BJ (cell line): ENCODE measurements at regions not wholly inside any gene's neighbourhood (a gene's known extent, or its start where the extent isn't known, plus 50 kb on each side); places are given as distances from the start of the nearest gene placed in this dataset.

ENCODE experiments used
- CTCF ChIA-PET: fragments of 350-600 bp; formaldehyde crosslinking; extraction: SDS; loops from one replicate; lab custom pipeline; 2021; ENCODE audit warnings: antibody characterized with exemption, inconsistent platforms; lab: Yijun Ruan, JAX
- POLR2A ChIA-PET: fragments of 300-600 bp; sonication (Branson Sonifier 250); formaldehyde crosslinking; extraction: SDS; loops from one replicate; lab custom pipeline; 2021; ENCODE audit warnings: antibody characterized with exemption; lab: Charles Lee
- DNase-seq: peaks from one replicate; pipeline ENCODE4 v3.0.0-alpha.2; 2011; ENCODE audit warnings: low read depth
- H3K27me3 ChIP-seq: 2 replicates; pipeline ENCODE4 v1.6.0; 2011; ENCODE audit warnings: low read length; ENCODE audit not compliant: control insufficient read depth, insufficient read depth
- H3K36me3 ChIP-seq: 2 replicates; pipeline ENCODE4 v1.5.1; 2011; ENCODE audit warnings: low read length; ENCODE audit not compliant: control insufficient read depth, insufficient read depth
- H3K4me3 ChIP-seq: 2 replicates; pipeline ENCODE4 v1.5.1; 2011; ENCODE audit warnings: low read depth, mild to moderate bottlenecking, control low read depth, low read length
- CTCF ChIP-seq: IDR thresholded peaks from 2 replicates; pipeline ENCODE4 v1.5.1; 2011; ENCODE audit warnings: low read depth, mild to moderate bottlenecking, control low read depth, inconsistent platforms, low read length, moderate library complexity; ENCODE audit not compliant: insufficient read depth

GRCh38 chr12:20053782-20054181 lies 314.6 kb upstream of the PDE3A start:
- no peak for DNase-seq
- Histone ChIP-seq H3K4me3 (no peak overlapping the region), H3K36me3 (no peaks in the 10 kb centered on the region), H3K27me3 (no peaks in the 10 kb centered on the region)
- ChIA-PET CTCF (no interaction called here), POLR2A (no interaction called here)
- no peak for TF ChIP-seq CTCF

DNA sequence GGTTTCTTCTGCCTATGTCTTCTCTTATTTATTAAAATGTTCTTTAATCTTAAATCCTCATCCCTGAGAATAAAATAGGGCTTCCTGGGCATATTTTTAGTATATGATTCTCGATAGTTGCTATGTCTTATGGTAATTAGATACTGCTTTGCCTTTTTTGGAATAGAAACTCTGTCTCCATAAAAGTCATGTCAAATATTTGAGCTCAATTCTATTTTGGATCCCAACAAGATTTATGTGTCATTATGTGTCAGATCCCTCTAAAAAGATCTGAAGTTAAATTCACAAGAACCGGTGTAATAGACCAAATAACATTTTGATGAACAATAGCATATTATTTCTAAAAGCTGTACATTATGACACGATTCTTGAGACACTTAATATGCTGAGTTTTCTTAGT lies 312.5 kb upstream of the PDE3A start:
- DNase-seq, result no peak
- ChIA-PET POLR2A (no interaction called here), CTCF (interaction anchor here (0.5 kb wide), 1 partner anchor 86 kb away, joined by 3 read pairs; no protein-coding TSS in a partner anchor)
- Histone ChIP-seq H3K36me3 (no peaks in the 10 kb centered on the region), H3K4me3 (no peak overlapping the region), H3K27me3 (no peaks in the 10 kb centered on the region)
- TF ChIP-seq CTCF, result no peak

DNA sequence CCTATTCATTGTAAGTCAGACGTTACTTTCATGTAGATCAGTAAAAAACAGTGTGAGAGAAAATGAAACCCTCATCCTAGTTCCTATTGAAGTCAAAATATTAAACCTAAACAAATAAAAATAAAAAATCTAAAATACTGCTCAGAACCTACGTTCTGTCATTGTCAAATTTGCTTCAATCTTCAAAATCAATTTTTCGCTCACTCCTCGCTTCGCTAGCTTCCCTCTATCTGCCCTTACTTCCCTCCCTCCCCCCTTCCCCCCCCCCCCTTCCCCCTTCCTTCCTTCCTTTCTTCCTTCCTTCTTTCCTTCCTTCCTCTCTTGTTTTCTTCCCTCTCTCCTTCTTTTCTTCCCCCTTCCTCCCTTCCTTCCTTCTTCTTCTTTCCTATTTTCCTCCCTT lies 310.9 kb upstream of the PDE3A start:
- H3K4me3 ChIP-seq, result no peak overlapping the region
- TF ChIP-seq CTCF, result no peak

DNA sequence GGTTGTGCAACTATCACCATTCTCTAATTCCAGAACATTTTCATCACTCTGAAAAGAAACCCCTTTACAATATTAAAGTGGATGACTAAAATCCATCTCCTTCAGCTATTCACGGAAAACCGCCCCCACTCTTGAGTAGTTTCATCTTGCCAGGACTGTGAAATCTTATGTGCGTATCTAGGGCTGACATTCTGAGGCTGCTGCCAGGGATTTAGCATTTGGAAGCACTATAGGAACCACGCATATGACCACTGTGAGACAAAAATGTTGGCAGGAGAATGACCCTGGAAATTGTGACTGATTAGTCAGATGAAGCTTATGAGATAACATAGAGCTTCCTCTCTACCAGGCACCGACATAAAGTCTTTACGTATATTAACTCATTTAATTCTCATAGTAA lies 305.2 kb upstream of the PDE3A start:
- no peak for DNase-seq
- no peaks in the 10 kb centered on the region for H3K36me3 ChIP-seq
- no peak for TF ChIP-seq CTCF
- no peaks in the 10 kb centered on the region for H3K27me3 ChIP-seq
- POLR2A ChIA-PET, result no interaction called here
- CTCF ChIA-PET, result interaction anchor here (1.3 to 1.4 kb wide), 2 partner anchors 81 to 147 kb away, joined by 3 to 4 read pairs; no protein-coding TSS in a partner anchor
- no peak overlapping the region for H3K4me3 ChIP-seq

More for the DNA sequence above, 310.9 kb upstream of the PDE3A start:
- CTCF ChIA-PET, result no interaction called here
- POLR2A ChIA-PET, result no interaction called here
- Histone ChIP-seq H3K36me3 (no peaks in the 10 kb centered on the region), H3K27me3 (no peaks in the 10 kb centered on the region)
- DNase-seq, result no peak

DNA sequence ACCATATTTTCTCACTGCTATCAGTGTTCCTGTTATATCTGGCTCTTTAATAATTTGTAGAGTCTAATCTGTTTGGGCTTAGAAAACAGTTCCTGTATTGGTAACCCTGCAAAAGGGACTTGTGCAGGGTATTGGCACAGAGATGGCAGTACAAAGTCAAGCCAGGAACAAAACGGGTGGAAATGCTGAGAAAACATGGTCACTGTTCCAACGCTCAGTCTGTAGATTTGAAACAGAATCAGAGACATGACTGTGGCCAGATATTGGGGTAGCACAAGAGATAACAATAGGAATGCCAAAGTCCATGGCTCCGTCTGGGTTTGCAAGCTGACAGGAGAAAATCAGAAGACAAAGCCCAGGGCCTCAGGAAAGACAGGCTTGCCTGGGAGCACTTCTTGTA lies 290.7 kb upstream of the PDE3A start:
- no peak overlapping the region for H3K4me3 ChIP-seq
- DNase-seq, result no peak
- no peaks in the 10 kb centered on the region for H3K27me3 ChIP-seq
- H3K36me3 ChIP-seq, result no peaks in the 10 kb centered on the region
- no peak for TF ChIP-seq CTCF
- POLR2A ChIA-PET, result no interaction called here
- CTCF ChIA-PET, result no interaction called here
